ENCODE measurements at regions not wholly inside any gene's neighbourhood (a gene's known extent, or its start where the extent isn't known, plus 50 kb on each side); places are given as distances from the start of the nearest gene placed in this dataset.

GRCh38 chr1:229973297-229973612, 93.8 kb upstream of the GALNT2 start:
- no peak for TF ChIP-seq CTCF (IDR thresholded peaks at IDR 0.05)
- TF ChIP-seq POLR2A (IDR thresholded peaks at IDR 0.05) = no peak

Measured in uterus (tissue), 2 donors.